Epidermal melanocyte (primary cell): ENCODE measurements at regions not wholly inside any gene's neighbourhood (a gene's known extent, or its start where the extent isn't known, plus 50 kb on each side); places are given as distances from the start of the nearest gene placed in this dataset.
"Not testable (repeated sequence)": the region's sequence is repeated elsewhere in the genome, so short reads cannot be mapped to it uniquely, and the experiment has no call there.

ENCODE experiments used
- DNase-seq: peaks from one replicate; pipeline ENCODE4 v3.0.0; 2011; ENCODE audit warnings: low spot score; ENCODE audit not compliant: insufficient read length

DNA sequence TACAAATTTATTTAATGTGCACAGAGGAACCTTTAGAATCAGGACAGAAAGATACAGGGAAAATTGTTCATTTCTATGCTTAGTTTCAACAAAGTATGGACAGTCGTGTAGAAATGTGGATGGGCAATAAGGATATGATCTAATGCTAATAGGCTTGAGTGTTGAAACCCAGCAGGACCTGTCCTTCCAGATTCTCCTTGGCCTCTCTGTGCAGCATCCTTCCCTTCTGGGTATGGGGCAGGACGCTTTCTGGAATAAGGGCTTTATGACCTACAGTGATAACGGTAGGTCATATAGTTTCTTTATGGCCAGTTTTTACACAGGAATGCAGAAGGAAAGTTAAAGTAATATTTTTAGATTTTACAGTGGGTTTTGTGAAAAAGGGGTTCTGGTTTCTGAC is 698.1 kb downstream of the SI start:
- no peak for DNase-seq

DNA sequence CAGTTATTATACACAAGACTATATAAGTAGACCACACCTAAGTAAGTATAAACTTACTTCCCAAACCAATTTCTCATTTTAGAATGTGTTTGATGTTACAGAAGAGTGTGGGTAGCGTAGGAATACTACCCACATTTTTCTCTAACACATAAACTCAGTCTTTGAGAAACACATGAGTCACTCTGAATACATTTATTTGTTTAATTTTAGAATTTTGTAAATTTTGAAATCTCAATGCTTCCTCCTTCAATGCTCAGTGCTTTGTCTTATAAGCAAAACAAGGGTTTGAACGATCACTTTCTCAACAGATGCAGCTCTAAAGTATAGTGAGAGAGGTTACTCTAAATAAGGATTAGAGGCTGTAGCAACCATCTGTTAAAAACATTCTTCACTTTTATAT is 700.8 kb downstream of the SI start:
- DNase-seq = no peak

DNA sequence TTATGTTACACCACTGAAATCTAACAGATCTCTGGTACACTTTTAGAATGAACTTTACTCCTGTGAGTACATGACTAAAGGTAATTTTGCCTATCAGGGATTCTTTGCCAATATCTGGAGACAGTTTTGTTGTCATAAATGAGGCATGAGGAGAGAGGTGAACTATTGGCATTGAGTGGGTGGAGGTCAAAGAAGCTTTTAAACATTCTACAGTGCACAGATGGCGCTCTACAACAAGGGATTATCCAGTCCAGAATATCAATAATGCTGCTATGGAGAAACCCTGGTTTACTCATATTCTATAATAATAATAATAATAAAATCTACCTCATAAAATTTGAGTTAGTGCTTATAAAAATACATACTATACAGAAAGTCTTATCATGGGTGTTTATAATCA is 702.3 kb downstream of the SI start:
- no peak for DNase-seq

DNA sequence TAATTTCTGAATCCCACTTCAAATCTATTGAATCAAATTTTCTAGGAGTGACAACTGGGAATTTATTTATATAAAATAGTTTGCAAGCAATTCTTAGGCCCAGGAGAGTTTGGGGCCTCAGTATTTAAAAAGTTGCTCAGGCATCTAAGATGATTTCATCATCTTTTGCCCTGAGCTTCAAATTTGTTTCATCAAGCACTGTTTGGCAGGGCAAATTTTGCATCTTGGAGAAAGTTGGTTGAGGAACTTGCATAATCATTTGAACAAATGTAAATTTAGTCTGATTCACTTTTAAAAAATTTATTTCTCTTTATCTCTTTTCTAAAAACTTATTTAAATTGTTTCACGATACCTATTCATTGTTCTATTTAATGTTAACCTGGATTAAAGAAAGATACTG is 702.8 kb downstream of the SI start:
- DNase-seq = no peak

DNA sequence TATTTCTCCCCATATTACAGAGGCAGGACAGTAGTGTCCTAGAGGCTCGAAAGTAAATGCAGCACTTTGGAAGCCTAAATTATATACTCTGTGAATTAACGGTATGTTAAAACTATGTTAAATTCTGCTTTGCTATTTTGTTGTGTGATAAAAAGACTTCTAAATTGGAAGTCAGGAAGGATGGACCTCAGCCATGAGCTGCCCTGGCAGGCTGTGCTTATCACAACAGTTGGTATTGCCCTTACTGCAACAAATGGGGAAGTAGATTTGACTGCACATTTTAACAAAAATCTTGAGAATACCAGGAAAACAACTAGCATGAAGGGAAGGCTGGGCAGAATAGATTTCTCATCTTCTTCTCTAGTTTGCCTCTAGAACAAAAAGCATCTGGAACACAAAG is 706.6 kb downstream of the SI start:
- no peak for DNase-seq

DNA sequence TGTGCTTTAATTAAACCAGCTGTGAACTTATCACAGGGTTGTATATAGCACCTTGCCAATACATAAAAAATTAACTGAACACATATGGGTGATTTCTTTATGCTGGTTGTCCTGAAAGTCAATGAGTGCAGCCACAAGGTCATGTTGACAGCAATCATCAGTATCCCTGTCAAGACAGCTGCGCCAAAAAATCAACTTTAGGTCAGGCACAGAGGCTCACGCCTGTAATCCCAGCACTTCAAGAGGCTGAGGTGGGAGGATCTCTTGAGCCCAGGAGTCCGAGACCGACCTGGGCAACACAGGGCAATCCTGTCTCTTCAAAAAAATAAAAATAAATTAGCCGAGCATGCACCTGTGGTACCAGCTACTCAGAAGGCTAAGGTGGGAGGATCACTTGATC is 707.3 kb downstream of the SI start:
- no peak for DNase-seq

DNA sequence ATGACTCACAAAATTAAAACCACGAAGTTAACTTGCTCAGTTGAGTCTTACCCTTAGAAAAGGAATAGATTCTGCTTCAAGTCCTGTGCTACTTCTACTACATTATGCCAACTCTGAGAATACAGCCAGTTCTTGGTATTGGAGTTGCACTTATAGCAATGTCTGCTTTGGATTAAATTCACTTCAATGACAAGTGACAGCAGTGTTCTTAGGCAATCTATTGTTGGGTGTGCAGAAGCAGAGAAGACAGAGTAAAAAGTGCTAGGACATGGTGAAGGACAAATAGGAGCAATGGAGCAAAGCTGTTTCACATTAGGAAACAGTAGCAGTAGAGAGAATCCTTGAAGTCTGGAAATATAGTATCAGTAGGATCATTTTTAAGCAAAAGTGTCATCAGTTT is 713.1 kb downstream of the SI start:
- no peak for DNase-seq

DNA sequence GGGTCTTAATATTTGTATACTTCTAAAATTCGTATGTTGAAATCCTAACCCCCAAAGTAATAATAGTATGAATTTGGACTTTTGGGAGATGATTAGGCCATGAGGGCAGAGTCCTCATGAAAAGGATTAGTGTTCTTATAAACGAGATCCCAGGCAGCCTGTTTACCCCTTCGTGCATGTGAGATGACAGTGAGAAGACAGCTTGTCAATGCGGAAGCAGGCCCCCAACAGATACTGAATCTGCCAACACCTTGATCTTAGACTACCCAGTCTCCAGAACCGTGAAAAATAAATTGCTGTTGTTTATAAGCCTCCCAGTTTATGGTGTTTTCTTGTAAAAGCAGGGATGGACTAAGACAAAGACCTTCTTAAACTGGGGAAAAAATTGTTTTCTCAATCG is 714.2 kb downstream of the SI start:
- DNase-seq = no peak

DNA sequence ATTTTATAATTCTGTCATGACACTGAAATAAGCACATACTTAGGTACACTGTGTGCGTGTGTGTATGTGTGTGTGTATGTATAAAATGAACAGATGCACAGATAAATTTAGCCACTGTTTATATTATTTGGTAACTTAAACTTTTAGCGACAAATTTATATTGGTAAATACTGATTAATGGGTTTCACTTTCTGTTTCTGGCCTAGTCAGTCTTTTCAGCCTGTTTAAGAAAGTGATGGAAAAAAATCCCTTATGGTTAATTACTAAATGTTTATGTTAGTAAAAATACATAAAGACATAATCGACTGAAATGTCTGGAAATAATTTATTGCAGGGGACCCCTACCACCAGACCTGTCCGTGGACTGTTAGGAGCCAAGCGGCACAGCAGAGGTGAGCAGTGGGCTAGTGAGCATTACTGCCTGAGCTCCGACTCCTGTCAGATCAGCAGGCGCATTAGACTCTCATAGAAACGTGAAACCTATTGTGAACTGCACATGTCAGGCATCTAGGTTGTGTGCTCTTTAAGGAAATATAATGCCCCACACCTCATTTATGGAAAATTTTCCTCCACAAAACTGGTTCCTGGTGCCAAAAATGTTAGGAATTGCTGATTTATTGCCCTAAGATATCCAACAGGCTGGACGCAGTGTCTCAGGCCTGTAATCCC is 717.4 kb downstream of the SI start:
- DNase-seq = no peak

DNA sequence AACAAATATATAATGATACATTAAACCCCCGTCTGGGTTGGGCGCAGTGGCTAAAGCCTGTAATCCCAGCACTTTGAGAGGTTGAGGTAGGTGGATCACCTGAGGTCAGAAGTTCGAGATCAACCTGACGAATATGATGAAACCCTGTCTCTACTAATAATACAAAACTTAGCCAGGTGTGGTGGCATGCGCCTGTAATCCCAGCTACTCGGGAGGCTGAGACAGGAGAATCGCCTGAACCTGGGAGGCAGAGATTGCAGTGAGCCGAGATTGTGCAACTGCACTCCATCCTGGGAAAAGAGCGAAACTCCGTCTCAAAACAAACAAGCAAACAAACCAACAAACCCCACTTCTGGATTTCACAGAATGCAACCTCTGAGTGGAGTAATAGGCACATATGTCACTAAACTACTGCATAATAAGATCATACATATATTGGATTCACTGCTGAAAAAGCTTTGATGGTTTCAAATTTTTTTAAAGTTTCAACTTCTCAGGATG is 718.2 kb downstream of the SI start:
- DNase-seq = no peak

DNA sequence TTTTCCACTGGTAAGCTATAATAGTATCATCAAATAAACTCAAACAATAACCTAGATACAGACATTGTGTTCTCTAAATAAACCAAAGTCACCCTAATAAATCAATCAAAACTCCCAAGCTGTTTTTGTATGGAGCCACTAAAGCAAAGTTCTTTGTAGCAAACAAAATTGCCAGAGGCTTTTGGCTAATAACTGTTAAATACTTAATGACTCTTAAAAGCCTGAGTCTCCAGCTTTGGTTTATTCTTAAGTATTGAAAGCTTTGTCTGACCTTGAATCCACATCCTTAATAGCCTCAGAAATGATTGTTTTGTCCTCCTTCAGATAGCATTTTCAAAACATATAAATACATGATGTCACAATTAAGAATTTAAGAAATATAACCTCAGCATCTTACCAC is 725.3 kb downstream of the SI start:
- no peak for DNase-seq

DNA sequence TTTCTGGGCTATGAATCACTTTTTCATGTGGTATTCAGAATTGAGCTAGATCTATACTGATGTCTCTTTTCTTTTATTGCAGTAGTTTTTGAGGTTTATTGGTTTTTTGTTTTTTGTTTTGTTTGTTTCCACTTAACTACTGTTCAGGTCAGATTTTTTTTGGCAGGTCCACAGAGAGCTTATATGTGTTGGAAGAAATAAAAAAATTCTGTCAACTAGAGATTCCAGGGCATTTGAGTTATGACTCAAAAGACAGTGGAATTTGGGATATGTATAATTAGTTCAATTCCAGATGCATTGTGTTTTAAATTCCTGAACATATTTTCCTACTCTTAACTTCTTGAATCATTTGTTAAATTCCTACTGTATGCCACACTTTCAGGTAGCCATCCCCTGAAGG is 727.2 kb downstream of the SI start:
- DNase-seq = no peak

DNA sequence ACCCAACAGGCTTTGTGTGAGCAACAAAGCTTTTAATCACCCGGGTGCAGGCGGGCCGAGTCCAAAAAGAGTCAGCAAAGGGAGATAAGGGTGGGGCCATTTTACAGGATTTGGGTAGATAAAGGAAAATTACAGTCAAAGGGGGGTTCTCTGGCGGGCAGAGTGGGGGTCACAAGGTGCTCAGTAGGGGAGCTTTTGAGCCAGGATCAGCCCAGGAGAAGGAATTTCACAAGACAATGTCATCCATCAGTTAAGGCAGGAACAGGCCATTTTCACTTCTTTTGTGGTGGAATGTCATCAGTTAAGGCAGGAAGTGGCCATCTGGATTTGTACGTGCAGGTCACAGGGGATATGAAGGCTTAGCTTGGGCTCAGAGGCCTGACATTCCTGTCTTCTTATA is 736.1 kb downstream of the SI start:
- not testable (repeated sequence) for DNase-seq

DNA sequence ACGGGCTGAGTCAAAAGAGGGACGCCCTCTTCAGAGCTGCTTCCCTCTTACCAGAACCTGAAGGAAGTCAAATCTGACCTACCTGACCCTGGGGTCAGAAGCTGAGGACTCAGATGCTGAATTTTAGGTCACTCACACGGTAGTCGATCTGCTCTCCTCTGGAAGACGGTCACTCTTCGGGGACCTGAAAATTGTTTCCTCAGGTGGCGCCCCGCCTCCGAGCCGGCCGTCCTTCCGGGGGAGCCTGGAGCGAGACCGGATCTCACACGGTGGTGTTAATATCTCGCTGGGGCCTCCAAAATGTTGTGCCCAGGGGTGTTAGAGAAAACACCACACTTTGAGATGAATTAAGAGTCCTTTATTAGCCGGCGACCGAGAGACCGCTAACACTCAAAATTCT is 737.2 kb downstream of the SI start:
- no peak for DNase-seq

DNA sequence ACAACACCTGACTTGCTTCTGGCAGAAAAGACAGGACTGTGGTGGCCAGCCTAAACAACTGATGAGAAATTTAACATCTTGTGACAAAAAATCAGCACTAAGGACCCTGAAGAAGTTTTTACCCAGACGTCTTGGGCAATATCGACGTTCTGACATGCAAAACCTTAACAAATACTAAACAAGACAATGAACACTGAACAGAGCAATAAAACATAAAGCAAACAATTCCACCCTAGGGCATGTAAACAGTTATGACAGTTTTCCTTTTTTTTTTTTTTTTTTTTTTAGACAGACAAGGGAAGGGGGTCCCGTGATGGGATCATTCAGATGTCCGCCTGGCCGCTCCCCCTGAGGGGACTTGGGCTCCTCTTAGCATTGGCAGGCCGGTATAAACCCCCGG is 738.0 kb downstream of the SI start:
- no peak for DNase-seq

DNA sequence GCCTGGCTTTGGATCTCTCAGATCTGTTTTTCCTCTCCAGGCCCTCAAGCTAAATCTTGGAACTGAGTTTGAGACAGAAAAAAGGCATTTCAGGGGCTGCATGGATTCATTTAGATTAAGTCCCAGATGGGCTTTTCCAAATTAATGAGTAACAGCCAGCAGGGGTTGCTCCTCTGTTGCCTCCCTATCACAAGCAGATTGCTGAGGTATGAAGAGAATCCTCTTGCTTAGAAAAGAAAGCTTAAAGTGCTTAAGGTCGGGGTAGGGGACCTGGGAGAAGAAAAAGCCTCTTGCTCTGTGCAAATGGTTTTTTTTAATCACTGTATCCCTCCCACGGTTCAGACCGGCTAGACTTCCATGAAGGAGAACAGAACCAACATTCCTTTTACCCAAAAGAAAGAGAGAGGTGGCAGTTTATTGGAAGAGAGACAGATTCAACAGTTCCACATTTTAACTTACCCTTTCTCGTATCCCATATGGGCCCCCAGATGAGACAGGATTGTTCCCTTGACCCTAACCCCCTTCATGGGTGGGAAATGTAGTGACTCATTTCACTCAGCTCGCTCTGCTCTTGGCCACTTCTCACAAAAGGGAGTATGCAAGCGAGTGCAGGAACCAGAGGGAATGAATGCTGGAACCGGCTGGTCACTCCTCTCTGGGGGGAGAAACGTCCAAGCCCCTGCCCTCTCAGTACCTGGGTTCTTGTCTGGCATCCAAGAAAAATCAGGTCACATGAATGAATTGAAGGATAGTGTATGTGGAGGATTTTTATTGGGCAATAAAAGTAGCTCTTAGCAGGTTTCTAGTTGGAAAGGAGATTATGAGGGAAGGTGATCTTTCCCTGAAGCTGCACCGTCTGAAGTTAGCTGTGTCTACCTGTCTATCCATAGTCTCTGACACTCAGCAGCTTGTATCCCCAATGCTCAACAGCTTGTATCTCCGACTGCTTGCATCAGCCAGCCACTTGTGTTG is 745.2 kb downstream of the SI start:
- DNase-seq = no peak

DNA sequence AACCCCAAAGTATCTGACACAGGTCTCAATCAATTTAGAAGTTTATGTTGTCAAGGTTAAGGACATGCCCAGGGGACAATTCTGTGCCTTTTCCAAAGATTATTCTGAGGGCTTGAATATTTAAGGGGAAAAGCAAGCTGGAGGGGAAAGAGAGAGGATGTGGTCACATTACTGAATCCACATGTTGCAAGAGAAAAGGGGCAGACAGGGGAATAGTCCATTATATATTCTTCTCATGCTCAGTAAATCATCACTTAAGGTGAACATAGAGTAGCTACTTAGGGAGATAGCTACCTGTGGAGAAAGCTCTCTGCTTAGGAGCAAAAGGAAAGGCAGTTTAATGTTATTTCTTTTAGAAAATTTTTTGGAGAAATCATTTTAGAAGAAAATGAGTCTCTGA is 751.6 kb downstream of the SI start:
- no peak for DNase-seq

DNA sequence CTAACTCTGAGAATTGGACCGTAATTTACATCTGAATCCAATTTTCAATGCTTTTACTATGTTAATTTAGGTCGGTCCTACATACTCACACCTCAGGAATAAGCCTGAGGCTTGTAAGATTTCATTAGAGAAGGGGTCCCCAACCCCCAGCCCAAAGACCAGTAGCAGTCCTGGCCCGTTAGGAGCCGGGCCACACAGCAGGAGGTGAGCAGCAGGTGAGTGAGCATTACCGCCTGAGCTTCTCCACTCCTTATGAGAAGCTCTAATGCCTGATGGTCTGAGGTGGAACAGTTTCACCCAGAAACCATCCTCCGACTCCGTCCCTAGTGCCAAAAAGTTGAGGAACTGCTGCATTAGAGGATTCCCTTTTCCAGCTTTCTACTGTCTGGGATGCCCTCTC is 757.3 kb downstream of the SI start:
- no peak for DNase-seq

DNA sequence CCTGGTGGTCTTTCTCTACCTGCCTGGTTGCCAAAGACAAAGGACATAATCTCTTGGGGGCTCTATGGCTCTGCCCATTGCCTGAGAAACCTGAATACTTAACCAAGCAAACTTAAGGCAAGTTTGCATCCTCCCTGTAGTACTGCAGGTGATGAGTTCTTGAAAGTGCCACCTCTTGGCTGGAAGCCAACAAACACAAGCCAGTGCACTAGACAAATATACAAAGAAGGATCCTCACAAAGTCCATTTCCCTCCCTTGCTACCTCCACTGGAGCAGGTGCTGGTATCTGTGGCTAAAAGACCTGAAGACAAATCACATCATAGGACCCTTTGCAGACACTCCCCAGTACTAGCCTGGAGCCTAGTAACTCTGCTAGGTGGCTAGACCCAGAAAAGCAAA is 772.3 kb downstream of the SI start:
- no peak for DNase-seq

DNA sequence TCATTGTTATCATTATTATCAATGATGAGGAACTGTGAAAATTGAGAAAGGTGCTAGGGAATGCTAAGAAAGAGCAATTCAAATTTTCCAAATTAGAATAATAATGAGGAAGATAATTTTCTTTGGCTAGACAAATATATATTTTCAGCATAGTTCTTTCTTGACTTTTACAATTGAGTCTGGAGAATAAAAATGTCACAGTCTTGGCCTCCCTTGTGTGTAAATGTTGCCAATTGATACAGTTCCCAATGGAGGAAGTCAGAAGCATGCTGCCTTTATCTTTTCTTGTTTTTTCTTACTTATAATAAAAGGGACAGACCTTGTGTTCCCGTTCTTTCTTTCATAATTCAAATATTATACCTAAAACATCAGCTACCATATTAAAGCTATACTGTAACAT is 774.4 kb downstream of the SI start:
- no peak for DNase-seq

DNA sequence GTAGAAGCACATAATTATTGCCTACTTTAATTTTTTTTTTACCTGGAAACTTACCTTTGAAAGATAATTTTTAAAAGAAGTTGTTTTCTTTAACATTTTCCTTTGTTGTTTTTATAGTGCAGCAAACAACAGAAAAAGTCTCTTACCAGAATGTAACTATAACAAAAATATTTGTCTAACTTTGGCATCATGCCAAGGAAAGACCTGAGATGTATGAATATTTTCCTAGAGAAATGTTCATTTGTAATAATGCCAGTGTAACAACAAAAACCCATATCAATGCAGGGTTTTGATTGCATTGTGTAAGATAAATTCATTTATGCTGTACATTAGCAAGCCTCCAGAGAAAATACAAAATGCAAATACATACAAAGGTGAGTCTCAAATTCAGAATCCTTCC is 775.7 kb downstream of the SI start:
- no peak for DNase-seq

DNA sequence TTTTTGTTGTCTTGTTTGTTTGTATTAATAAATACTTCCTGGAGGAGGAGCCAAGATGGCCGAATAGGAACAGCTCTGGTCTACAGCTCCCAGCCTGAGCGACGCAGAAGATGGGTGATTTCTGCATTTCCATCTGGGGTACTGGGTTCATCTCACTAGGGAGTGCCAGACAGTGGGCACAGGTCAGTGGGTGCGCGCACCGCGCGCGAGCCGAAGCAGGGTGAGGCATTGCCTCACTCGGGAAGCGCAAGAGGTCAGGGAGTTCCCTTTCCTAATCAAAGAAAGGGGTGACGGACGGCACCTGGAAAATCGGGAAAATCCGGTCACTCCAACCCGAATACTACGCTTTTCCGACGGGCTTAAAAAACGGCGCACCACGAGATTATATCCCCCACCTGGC is 786.8 kb downstream of the SI start:
- DNase-seq = not testable (repeated sequence)

DNA sequence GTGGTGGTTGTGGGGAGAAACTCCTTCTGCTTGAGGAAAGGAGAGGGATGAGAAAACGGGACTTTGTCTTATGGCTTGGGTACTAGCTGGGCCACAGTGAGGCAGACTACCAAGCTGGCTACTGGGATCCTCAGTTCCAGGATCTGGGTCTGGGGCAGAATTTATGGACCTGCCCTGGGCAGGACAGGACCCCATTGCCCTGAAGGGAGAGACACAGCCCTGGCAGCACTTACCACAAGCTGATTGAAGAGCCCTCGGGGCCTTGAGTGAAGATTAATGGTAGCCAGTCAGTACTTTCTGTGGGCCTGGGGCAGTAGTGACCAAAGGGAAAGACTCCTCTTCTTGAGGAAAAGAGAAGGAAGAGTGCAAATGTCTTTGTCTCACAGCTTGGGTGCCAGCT is 799.7 kb downstream of the SI start:
- DNase-seq = no peak
